ENCODE measurements at regions not wholly inside any gene's neighbourhood (a gene's known extent, or its start where the extent isn't known, plus 50 kb on each side); places are given as distances from the start of the nearest gene placed in this dataset.
A peak's percentile ranks its signal among the peaks of the same experiment; 100 is the strongest.
"Not testable (repeated sequence)": the region's sequence is repeated elsewhere in the genome, so short reads cannot be mapped to it uniquely, and the experiment has no call there.

- DNase-seq = no peak
These were observed 126.6 kb downstream of the HNRNPD start for GRCh38 chr4:82247171-82247570.

GRCh38 chr4:82241534-82241933 lies 132.3 kb downstream of the HNRNPD start:
- DNase-seq = no peak

- no peak for DNase-seq
These were observed 133.4 kb downstream of the HNRNPD start for GRCh38 chr4:82240410-82240809.

GRCh38 chr4:82237142-82237541 lies 136.6 kb downstream of the HNRNPD start:
- DNase-seq = not testable (repeated sequence)

- DNase-seq = no peak
These were observed 138.4 kb downstream of the HNRNPD start for GRCh38 chr4:82235346-82235745.

GRCh38 chr4:82232891-82233290 lies 140.9 kb downstream of the HNRNPD start:
- no peak for DNase-seq

- DNase-seq = no peak
These were observed 142.0 kb downstream of the HNRNPD start for GRCh38 chr4:82231806-82232205.

- DNase-seq = no peak
These were observed 143.5 kb downstream of the HNRNPD start for GRCh38 chr4:82230306-82230705.

- DNase-seq = no peak
These were observed 148.8 kb downstream of the HNRNPD start for GRCh38 chr4:82225030-82225429.

GRCh38 chr4:82223715-82224114 lies 150.1 kb downstream of the HNRNPD start:
- DNase-seq = no peak

- no peak for DNase-seq
These were observed 154.4 kb downstream of the HNRNPD start for GRCh38 chr4:82219346-82219745.

GRCh38 chr4:82217986-82218715 lies 155.6 kb downstream of the HNRNPD start:
- DNase-seq = no peak

GRCh38 chr4:82216219-82216618 lies 157.6 kb downstream of the HNRNPD start:
- DNase-seq = no peak

- no peak for DNase-seq
These were observed 158.0 kb downstream of the HNRNPD start for GRCh38 chr4:82215800-82216199.

GRCh38 chr4:82215039-82215438 lies 158.8 kb downstream of the HNRNPD start:
- no peak for DNase-seq

- DNase-seq = no peak
These were observed 160.0 kb downstream of the HNRNPD start for GRCh38 chr4:82213485-82214417.

GRCh38 chr4:82201805-82202641 lies 171.8 kb downstream of the HNRNPD start:
- DNase-seq = peak; percentile 26

GRCh38 chr4:82201303-82201702 lies 172.5 kb downstream of the HNRNPD start:
- no peak for DNase-seq

- DNase-seq = no peak
These were observed 173.7 kb downstream of the HNRNPD start for GRCh38 chr4:82200046-82200445.

- no peak for DNase-seq
These were observed 179.5 kb downstream of the HNRNPD start for GRCh38 chr4:82194329-82194728.

GRCh38 chr4:82192017-82192673 lies 181.6 kb downstream of the HNRNPD start:
- no peak for DNase-seq

GRCh38 chr4:82181789-82182188 lies 192.0 kb downstream of the HNRNPD start:
- DNase-seq = no peak

- no peak for DNase-seq
These were observed 201.6 kb downstream of the HNRNPD start for GRCh38 chr4:82172186-82172585.
